HG03460 (cell line): ENCODE measurements at regions not wholly inside any gene's neighbourhood (a gene's known extent, or its start where the extent isn't known, plus 50 kb on each side); places are given as distances from the start of the nearest gene placed in this dataset.

Source experiments
- ATAC-seq: cut with Tn5 transposase; IDR thresholded peaks from one replicate; pipeline ENCODE4 v1.9.1; 2021; ENCODE audit not compliant: unreplicated experiment

- ATAC-seq = no peak
These were observed 170.0 kb upstream of the ROBO2 start for GRCh38 chr3:76869726-76870384.

- ATAC-seq = no peak
These were observed 168.2 kb upstream of the ROBO2 start for GRCh38 chr3:76871655-76872054.

GRCh38 chr3:76872999-76873398, 166.9 kb upstream of the ROBO2 start:
- no peak for ATAC-seq

GRCh38 chr3:76873532-76874242, 166.2 kb upstream of the ROBO2 start:
- ATAC-seq = no peak

- no peak for ATAC-seq
These were observed 159.9 kb upstream of the ROBO2 start for GRCh38 chr3:76879959-76880358.

- no peak for ATAC-seq
These were observed 153.0 kb upstream of the ROBO2 start for GRCh38 chr3:76886761-76887500.

- no peak for ATAC-seq
These were observed 151.0 kb upstream of the ROBO2 start for GRCh38 chr3:76888856-76889255.

- no peak for ATAC-seq
These were observed 150.0 kb upstream of the ROBO2 start for GRCh38 chr3:76889911-76890310.

GRCh38 chr3:76897076-76897475, 142.8 kb upstream of the ROBO2 start:
- ATAC-seq = no peak

GRCh38 chr3:76900596-76900995, 139.3 kb upstream of the ROBO2 start:
- ATAC-seq = no peak

- ATAC-seq = no peak
These were observed 131.7 kb upstream of the ROBO2 start for GRCh38 chr3:76908156-76908555.

- no peak for ATAC-seq
These were observed 127.0 kb upstream of the ROBO2 start for GRCh38 chr3:76912841-76913383.

- ATAC-seq = no peak
These were observed 122.5 kb upstream of the ROBO2 start for GRCh38 chr3:76917436-76917835.

- no peak for ATAC-seq
These were observed 119.4 kb upstream of the ROBO2 start for GRCh38 chr3:76920511-76920910.

GRCh38 chr3:76923485-76923884, 116.4 kb upstream of the ROBO2 start:
- ATAC-seq = no peak

GRCh38 chr3:76930712-76931111, 109.2 kb upstream of the ROBO2 start:
- ATAC-seq = no peak

- no peak for ATAC-seq
These were observed 106.7 kb upstream of the ROBO2 start for GRCh38 chr3:76933245-76933644.

GRCh38 chr3:76938962-76939361, 100.9 kb upstream of the ROBO2 start:
- ATAC-seq = no peak

- ATAC-seq = no peak
These were observed 99.6 kb upstream of the ROBO2 start for GRCh38 chr3:76940181-76940770.

- no peak for ATAC-seq
These were observed 98.5 kb upstream of the ROBO2 start for GRCh38 chr3:76941376-76941775.

GRCh38 chr3:76942101-76942500, 97.8 kb upstream of the ROBO2 start:
- no peak for ATAC-seq
